Neural cell (in vitro differentiated cells): ENCODE measurements at regions not wholly inside any gene's neighbourhood (a gene's known extent, or its start where the extent isn't known, plus 50 kb on each side); places are given as distances from the start of the nearest gene placed in this dataset.

ENCODE experiments used
- H2AFZ ChIP-seq: fragments of 200-600, 300-800 bp; sonication (generic), shearing (Covaris generic); 2 replicates; pipeline ENCODE4 v1.6.0; 2014; ENCODE audit warnings: low read depth, mild to moderate bottlenecking, antibody characterized with exemption, low read length, moderate library complexity
- H3F3A ChIP-seq: fragments of 200-600 bp; shearing (Covaris generic); 2 replicates; pipeline ENCODE4 v1.6.1; 2016; ENCODE audit warnings: mild to moderate bottlenecking, moderate library complexity, mixed read lengths, antibody characterized with exemption, low read length; ENCODE audit not compliant: insufficient read depth, poor library complexity, severe bottlenecking
- H3K27ac ChIP-seq: fragments of 200-600, 300-800 bp; sonication (generic), shearing (Covaris generic); 2 replicates; pipeline ENCODE4 v1.5.1; 2014; ENCODE audit warnings: mild to moderate bottlenecking, low read length, moderate library complexity
- H3K27me3 ChIP-seq: fragments of 300-800, 200-600 bp; sonication (generic), shearing (Covaris generic); 2 replicates; pipeline ENCODE4 v1.6.0; 2014; ENCODE audit warnings: mild to moderate bottlenecking, low read depth, low read length, moderate library complexity; ENCODE audit not compliant: insufficient read depth
- H3K36me3 ChIP-seq: fragments of 300-800, 200-600 bp; sonication (generic), shearing (Covaris generic); 2 replicates; pipeline ENCODE4 v1.5.1; 2014; ENCODE audit warnings: mild to moderate bottlenecking, antibody characterized with exemption, low read length, moderate library complexity; ENCODE audit not compliant: insufficient read depth
- H3K4me2 ChIP-seq: fragments of 300-800, 200-600 bp; sonication (generic), shearing (Covaris generic); 2 replicates; pipeline ENCODE4 v1.6.0; 2014; ENCODE audit warnings: mild to moderate bottlenecking, low read length
- H3K4me3 ChIP-seq: fragments of 300-800, 200-600 bp; sonication (generic), shearing (Covaris generic); 2 replicates; pipeline ENCODE4 v1.5.1; 2014; ENCODE audit warnings: mild to moderate bottlenecking, low read length, moderate library complexity
- H3K79me2 ChIP-seq: fragments of 200-600 bp; shearing (Covaris generic); replicated peaks from 2 replicates; pipeline ENCODE4 v1.6.0; 2014; ENCODE audit warnings: mild to moderate bottlenecking, low read length, moderate library complexity; ENCODE audit not compliant: insufficient read depth
- H3K9ac ChIP-seq: fragments of 300-800, 200-600 bp; sonication (generic), shearing (Covaris generic); 2 replicates; pipeline ENCODE4 v1.6.1; 2016; ENCODE audit warnings: mild to moderate bottlenecking, low read length, mixed read lengths
- H3K9me2 ChIP-seq: fragments of 200-600 bp; shearing (Covaris generic); 2 replicates; pipeline ENCODE4 v1.6.1; 2016; ENCODE audit warnings: mild to moderate bottlenecking, low read length, mixed read lengths; ENCODE audit not compliant: insufficient read depth
- H3K9me3 ChIP-seq: fragments of 200-600, 300-800 bp; sonication (generic), shearing (Covaris generic); 2 replicates; pipeline ENCODE4 v1.6.1; 2016; ENCODE audit warnings: mild to moderate bottlenecking, mixed run types, low read length, moderate library complexity, mixed read lengths
- H4K20me1 ChIP-seq: fragments of 200-600 bp; shearing (Covaris generic); 2 replicates; pipeline ENCODE4 v1.6.1; 2016; ENCODE audit warnings: mild to moderate bottlenecking, mixed run types; ENCODE audit not compliant: insufficient read depth
- EP300 ChIP-seq: fragments of 450-650 bp; conservative IDR thresholded peaks from 2 replicates; pipeline ENCODE4 v1.6.1; 2014; ENCODE audit warnings: antibody characterized with exemption, mild to moderate bottlenecking, moderate library complexity; ENCODE audit not compliant: poor library complexity, severe bottlenecking
- EZH2 ChIP-seq: fragments of 200-600, 300-800 bp; shearing (Covaris generic), sonication (generic); IDR thresholded peaks from 2 replicates; pipeline ENCODE4 v1.6.1; 2014; ENCODE audit warnings: antibody characterized with exemption, low read length, borderline replicate concordance, mild to moderate bottlenecking; ENCODE audit not compliant: insufficient read depth, poor library complexity, severe bottlenecking
- MXI1 ChIP-seq: fragments of 450-650 bp; conservative IDR thresholded peaks from 2 replicates; pipeline ENCODE4 v1.6.1; 2014; ENCODE audit warnings: antibody characterized with exemption, mild to moderate bottlenecking; ENCODE audit not compliant: poor library complexity, severe bottlenecking
- POLR2AphosphoS5 ChIP-seq: IDR thresholded peaks from 2 replicates; pipeline ENCODE4 v1.6.1; 2012
- RAD21 ChIP-seq: fragments of 450-650 bp; conservative IDR thresholded peaks from 2 replicates; pipeline ENCODE4 v1.6.1; 2014; ENCODE audit warnings: antibody characterized with exemption, mild to moderate bottlenecking, moderate library complexity
- SMC3 ChIP-seq: fragments of 450-650 bp; conservative IDR thresholded peaks from 2 replicates; pipeline ENCODE4 v1.6.1; 2014; ENCODE audit warnings: antibody characterized with exemption, mild to moderate bottlenecking, moderate library complexity; ENCODE audit not compliant: poor library complexity
- TAF1 ChIP-seq: IDR thresholded peaks from 2 replicates; pipeline ENCODE4 v1.6.1; 2012; ENCODE audit warnings: low read depth
- TF ChIP-seq, protein P1 (sequence below): fragments of 450-650 bp; IDR thresholded peaks from 2 replicates; pipeline ENCODE4 v1.5.1; 2014; ENCODE audit warnings: antibody characterized with exemption, mild to moderate bottlenecking, moderate library complexity; ENCODE audit not compliant: poor library complexity, severe bottlenecking
- TF ChIP-seq, protein P2 (sequence below): IDR thresholded peaks from 2 replicates; pipeline ENCODE4 v1.6.1; 2012; ENCODE audit warnings: borderline replicate concordance

- TF ChIP-seq SMC3 (no peak), TAF1 (no peak), EP300 (no peak)
These were observed 124.4 kb upstream of the SP8 start (continued) for GRCh38 chr7:20911081-20911480.

DNA sequence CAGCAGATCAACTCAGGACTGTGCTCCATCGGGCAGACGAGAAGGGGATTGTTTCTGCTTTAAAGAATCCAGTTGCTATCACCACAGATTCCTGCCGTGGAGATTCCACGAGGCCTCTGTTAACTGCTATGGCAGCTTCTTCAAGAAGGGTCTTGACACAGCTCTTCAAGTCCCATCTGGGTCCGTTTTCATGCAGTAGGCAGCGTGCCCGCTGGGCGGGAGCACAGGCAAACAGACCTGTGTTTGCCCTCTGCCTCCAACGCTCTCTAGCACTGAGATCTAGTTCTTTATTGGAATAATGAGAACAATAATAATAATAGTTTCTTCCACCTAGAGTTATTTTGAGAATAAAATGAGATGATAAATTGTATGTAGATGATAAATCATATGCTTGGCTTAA is 127.2 kb upstream of the SP8 start:
- no peaks in the 10 kb centered on the region for H4K20me1 ChIP-seq
- H3K27ac ChIP-seq, result no peak overlapping the region
- H3K79me2 ChIP-seq, result no peaks in the 10 kb centered on the region
- no peaks in the 10 kb centered on the region for H3K27me3 ChIP-seq
- no peaks in the 10 kb centered on the region for H3K9me2 ChIP-seq
- no peaks in the 10 kb centered on the region for H3K36me3 ChIP-seq
- TF ChIP-seq SMC3, result no peak
- TF ChIP-seq, protein P1, sequence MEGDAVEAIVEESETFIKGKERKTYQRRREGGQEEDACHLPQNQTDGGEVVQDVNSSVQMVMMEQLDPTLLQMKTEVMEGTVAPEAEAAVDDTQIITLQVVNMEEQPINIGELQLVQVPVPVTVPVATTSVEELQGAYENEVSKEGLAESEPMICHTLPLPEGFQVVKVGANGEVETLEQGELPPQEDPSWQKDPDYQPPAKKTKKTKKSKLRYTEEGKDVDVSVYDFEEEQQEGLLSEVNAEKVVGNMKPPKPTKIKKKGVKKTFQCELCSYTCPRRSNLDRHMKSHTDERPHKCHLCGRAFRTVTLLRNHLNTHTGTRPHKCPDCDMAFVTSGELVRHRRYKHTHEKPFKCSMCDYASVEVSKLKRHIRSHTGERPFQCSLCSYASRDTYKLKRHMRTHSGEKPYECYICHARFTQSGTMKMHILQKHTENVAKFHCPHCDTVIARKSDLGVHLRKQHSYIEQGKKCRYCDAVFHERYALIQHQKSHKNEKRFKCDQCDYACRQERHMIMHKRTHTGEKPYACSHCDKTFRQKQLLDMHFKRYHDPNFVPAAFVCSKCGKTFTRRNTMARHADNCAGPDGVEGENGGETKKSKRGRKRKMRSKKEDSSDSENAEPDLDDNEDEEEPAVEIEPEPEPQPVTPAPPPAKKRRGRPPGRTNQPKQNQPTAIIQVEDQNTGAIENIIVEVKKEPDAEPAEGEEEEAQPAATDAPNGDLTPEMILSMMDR, result no peak
- TF ChIP-seq EP300, result no peak
- no peak for TF ChIP-seq RAD21
- no peak for TF ChIP-seq TAF1
- no peak for TF ChIP-seq EZH2
- TF ChIP-seq POLR2AphosphoS5, result no peak
- TF ChIP-seq, protein P2, sequence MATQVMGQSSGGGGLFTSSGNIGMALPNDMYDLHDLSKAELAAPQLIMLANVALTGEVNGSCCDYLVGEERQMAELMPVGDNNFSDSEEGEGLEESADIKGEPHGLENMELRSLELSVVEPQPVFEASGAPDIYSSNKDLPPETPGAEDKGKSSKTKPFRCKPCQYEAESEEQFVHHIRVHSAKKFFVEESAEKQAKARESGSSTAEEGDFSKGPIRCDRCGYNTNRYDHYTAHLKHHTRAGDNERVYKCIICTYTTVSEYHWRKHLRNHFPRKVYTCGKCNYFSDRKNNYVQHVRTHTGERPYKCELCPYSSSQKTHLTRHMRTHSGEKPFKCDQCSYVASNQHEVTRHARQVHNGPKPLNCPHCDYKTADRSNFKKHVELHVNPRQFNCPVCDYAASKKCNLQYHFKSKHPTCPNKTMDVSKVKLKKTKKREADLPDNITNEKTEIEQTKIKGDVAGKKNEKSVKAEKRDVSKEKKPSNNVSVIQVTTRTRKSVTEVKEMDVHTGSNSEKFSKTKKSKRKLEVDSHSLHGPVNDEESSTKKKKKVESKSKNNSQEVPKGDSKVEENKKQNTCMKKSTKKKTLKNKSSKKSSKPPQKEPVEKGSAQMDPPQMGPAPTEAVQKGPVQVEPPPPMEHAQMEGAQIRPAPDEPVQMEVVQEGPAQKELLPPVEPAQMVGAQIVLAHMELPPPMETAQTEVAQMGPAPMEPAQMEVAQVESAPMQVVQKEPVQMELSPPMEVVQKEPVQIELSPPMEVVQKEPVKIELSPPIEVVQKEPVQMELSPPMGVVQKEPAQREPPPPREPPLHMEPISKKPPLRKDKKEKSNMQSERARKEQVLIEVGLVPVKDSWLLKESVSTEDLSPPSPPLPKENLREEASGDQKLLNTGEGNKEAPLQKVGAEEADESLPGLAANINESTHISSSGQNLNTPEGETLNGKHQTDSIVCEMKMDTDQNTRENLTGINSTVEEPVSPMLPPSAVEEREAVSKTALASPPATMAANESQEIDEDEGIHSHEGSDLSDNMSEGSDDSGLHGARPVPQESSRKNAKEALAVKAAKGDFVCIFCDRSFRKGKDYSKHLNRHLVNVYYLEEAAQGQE, result no peak
- TF ChIP-seq MXI1, result no peak
- no peaks in the 10 kb centered on the region for H3K9me3 ChIP-seq
- H3K4me2 ChIP-seq, result no peak overlapping the region
- no peaks in the 10 kb centered on the region for H3F3A ChIP-seq
- no peak overlapping the region for H3K4me3 ChIP-seq
- H3K9ac ChIP-seq, result no peak overlapping the region
- H2AFZ ChIP-seq, result no peak overlapping the region

DNA sequence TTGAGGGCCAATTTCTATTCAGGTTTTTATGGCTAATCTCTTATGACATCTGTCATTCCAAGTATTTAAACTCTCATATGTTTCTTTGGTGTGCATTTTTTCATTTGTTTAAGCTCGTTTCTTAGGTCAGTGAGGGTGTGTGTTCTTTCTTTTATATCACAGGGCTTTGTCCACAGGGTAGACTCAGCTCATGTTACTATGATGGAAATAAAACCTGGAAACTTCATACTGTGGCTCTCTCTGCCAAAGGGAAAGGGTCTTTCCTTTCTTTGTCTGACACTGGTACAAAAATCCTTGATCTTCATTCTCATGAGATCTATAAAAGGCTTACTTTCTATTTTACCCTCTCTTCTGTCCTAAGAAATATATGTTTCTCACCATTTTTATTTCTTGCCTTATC is 129.6 kb upstream of the SP8 start:
- Histone ChIP-seq H3K4me3 (no peak overlapping the region), H3K79me2 (no peaks in the 10 kb centered on the region), H3K36me3 (no peaks in the 10 kb centered on the region), H3K9me2 (no peaks in the 10 kb centered on the region), H3K9me3 (no peaks in the 10 kb centered on the region), H3F3A (no peaks in the 10 kb centered on the region), H3K27ac (no peak overlapping the region), H3K27me3 (no peaks in the 10 kb centered on the region), H3K4me2 (no peak overlapping the region), H4K20me1 (no peaks in the 10 kb centered on the region), H3K9ac (no peak overlapping the region), H2AFZ (no peak overlapping the region)
- TF ChIP-seq SMC3 (no peak), RAD21 (no peak), POLR2AphosphoS5 (no peak), MXI1 (no peak), EZH2 (no peak), EP300 (no peak), TAF1 (no peak)
- TF ChIP-seq, protein P1, result no peak
- TF ChIP-seq, protein P2, result no peak
